GM23248 (cell line): ENCODE measurements at regions not wholly inside any gene's neighbourhood (a gene's known extent, or its start where the extent isn't known, plus 50 kb on each side); places are given as distances from the start of the nearest gene placed in this dataset.

ENCODE experiments used
- EZH2 ChIP-seq: fragments of 200-600 bp; sonication (generic); IDR thresholded peaks from 2 replicates; pipeline ENCODE4 v1.6.1; 2018; ENCODE audit warnings: antibody characterized with exemption, mild to moderate bottlenecking; ENCODE audit not compliant: insufficient read depth, poor library complexity, severe bottlenecking
- EZH2phosphoT487 ChIP-seq: fragments of 200-600 bp; sonication (generic); IDR thresholded peaks from 2 replicates; pipeline ENCODE4 v1.6.1; 2018; ENCODE audit warnings: antibody characterized with exemption, moderate library complexity, mild to moderate bottlenecking, low read depth; ENCODE audit not compliant: insufficient read depth

DNA sequence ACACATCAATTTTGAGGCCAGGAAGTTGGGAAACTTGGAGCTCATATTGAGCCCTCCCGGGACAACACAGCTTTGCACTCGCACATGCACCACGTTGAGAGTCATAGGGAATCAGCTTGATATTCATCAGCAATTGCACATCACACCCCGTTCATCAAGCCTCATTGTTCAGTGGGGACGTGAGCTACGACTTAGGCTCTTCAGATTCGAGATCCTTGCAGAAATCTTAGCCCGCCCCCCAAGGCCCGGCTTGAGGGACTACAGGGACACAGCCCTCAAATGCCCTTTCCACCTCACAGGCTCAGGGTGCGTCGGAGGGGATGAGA, 93.0 kb upstream of the MAFB start:
- TF ChIP-seq EZH2phosphoT487 (no peak), EZH2 (no peak)
